ENCODE measurements at regions not wholly inside any gene's neighbourhood (a gene's known extent, or its start where the extent isn't known, plus 50 kb on each side); places are given as distances from the start of the nearest gene placed in this dataset.

GRCh38 chr10:123561141-123561440 lies 105.1 kb upstream of the GPR26 start:
- DNase-seq: no peak

DNA sequence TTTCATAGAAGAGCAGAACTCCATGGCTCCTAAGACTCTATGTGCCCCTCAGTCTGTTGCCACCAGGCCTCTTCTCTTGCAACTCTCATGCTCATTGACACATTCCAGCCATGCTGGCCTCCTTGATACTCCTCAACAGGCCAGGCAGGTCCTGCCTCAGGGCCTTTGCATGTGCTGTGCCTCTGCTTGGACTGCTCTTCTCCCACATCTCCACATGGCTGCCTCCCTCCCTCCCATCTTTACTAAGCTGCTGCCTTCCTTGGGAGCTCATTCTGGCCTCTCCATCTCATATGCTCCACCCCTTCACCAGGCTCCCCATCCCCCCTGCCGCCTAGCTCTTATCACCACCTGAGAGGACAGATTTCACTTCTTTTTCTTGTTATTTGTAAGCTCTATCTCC lies 103.8 kb upstream of the GPR26 start:
- no peak for DNase-seq

- no peak for DNase-seq
Measured at GRCh38 chr10:123562811-123563580, 103.2 kb upstream of the GPR26 start.

DNA sequence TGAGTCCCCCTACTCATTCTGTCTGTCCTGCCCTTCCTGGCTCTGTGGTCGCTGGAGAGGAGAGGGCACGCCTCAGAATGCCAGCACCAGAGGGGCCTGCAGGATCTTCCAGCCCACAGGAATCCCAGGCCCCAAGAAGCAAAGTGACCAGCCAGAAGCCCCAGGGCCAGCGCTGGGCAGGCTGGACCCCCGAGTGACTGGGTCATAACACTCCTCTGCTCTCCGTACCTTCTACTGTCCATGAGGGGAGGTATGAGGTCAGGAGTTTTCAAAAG lies 102.6 kb upstream of the GPR26 start:
- no peak for DNase-seq

DNA sequence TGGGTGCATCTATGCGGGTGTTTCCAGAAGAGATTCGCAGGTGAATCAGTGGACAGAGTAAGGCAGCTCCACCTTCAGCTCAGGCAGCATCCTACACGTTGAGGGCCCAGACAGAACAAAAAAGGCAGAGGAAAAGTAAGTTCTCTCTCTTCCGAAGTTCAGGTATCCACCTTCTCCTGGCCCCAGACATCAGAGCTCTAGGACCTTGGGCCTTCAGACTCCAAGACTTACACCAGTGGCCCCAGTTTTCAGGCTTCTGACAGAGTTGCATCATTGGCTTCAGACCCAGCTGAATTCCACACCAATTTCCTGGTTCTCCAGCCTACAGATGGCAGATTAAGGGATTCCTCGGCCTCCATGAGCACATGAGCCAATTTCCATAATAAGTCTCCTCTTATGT lies 102.2 kb upstream of the GPR26 start:
- DNase-seq: no peak

GRCh38 chr10:123564631-123565030 lies 101.5 kb upstream of the GPR26 start:
- no peak for DNase-seq

- no peak for DNase-seq
Measured at GRCh38 chr10:123565691-123566660, 100.2 kb upstream of the GPR26 start.

GRCh38 chr10:123567984-123568739 lies 98.0 kb upstream of the GPR26 start:
- DNase-seq: no peak

DNA sequence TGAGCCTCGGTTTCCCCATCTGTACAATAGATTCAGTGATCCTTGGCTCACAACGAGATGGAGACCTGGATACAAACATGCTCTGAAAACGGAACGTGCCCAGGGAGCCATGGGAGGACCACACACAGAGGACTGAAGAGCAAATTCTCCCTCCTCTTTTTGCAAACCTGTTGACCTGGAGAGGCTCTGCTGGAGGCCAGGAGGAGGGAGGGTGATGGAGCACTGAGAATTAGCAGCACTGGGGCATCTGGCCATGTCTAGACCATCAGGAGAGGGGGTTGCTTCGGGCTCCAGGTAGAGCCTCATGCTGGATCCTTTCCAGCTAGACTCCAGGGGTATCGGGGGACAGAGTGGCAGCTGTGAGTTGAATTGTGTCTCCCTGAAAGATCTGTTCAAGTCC lies 97.4 kb upstream of the GPR26 start:
- no peak for DNase-seq

DNA sequence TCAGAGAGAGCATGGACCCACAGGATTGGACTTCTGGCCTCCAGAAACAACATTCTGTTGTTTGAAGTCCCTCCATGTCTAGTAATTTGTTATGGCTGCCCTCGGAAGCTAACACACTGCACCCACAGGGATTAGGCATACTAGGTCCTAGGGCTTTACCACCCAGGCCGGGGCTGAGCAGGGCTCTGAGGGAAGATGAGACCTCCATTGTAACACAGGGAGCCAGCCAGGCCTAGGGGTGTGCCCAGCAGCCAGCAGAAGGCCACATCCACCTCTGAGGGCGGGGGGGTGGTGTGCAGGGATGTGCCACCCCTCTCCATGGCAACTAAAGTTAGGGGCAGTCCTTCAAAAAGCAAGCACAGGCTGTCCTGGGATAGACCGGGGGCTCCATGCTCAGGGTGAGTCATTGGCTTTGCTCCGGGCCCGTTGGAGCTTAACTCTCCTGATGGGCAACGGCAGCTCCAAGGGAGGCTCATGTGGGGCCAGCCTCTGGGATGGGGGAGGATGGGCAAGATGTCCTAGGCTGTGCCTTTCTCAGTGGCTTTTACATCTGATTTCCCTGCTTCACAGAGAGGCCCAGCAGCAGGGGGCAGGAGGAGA lies 96.6 kb upstream of the GPR26 start:
- DNase-seq: no peak

- DNase-seq: no peak
Measured at GRCh38 chr10:123570051-123570897, 95.9 kb upstream of the GPR26 start.

DNA sequence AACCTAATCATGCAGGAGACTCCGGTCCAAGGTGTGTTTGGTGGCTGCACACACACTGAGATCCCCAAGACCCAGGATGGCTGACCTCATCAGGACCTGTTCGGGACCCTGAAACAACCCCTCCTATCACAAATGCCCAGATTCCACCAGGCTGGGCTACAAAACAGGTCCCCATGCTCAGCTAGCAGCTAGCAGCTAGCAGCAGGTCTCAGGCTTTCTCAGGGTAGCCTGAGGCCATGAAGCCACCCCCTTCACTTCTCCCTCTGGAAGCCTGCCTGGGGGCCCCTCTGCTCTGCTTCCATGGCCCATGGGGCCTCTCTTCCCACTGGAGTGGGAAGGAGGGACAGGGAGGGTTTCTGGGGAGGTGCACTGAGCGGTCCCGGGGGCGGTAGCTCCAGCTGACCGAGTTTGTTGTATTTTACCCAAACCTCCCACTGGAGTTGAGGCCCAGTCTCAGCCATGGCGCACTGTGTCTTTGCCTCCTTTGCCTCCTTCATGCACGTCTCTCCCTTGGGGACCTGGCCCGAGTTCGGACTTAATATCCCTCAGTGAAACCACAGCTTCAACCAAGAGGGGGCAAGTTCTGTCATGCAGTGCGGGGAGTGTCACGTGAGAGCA lies 95.1 kb upstream of the GPR26 start:
- DNase-seq: no peak

DNA sequence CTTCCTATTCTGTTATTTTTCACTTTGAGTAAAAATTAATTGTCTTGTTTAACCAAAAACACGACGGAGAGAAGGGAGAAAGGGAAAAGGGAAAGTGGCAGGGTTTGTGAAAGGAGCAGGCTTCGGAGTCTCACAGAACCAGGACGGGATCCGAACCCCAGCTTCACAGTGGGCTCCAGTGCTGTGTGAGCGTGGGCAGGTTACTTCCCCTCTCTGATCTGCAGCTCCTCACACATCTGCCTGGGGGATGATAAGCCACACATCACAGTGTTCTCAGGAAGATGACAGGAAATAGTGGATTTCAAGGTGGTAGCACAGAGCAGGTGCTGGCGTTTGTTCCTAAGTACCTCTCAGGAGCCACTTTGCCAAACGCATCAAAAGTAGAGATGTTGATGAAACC lies 94.2 kb upstream of the GPR26 start:
- no peak for DNase-seq

DNA sequence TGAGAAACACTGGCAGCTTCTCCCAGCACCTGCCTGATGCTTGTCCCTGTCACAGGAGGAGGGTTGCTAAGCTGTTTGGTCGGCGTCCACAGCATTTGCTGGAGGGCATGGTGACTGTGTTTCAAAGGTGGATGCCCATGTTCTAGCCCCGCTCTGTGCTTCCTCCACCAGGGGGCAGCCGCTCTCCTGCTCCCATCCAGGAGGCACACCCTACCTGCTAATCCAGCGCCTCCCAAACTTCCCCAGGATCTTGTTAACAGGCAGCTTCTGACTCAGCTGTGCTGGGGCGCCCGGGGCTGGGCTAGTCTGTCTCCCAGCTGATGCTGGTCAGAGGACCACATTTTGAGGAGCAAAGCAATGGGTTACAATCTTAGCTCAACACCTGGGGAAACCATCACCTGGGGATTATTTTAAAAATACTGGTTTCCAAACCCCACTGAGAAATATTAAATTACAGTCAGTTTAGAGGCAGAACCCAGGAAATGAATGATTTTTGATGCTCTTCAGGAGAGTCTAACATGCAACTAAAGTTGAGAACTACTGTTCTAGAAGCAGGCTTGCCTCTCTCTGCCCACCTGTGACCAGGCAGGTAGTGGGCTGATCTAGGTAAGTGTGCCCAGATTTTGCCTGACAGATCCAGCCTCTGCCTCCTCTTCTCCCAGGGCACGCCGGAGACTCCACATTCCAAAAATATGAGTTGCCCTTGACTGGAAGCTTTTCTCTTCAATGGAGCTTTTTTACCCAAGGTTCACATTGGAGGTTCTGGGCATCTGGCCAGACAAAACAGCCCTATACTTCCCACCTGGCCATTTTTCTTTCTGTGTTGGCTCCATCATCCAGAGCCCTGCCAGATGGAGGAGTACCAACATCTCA lies 92.7 kb upstream of the GPR26 start:
- DNase-seq: no peak

DNA sequence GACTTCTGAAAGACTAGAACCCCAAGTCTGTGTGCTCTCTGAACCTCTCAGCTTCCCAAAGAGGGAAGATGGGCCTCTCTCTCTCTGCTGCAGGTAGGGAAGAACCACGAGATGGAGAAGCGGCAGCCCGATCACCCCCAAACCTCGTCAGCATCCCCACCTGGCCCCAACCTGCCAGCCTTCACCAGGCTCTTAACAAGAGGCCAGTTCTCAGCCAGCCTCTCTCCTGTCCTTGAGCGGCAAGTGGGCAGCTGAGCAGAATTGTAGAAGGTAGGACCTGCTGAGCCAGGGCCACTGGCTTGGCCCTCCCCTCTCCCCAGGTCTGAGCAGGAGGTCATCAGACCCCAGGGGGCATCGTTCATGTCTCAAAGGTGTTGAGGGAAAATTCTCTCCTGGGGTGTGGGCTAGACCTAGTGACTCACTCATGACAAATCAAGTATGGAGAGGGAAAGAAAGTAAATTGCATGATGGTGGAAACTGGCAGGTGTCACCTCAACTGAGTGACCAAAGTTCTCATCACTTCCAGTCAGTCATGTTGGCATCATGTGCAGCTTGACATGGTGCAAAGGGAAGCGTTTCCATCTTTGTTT lies 92.0 kb upstream of the GPR26 start:
- DNase-seq: no peak

- no peak for DNase-seq
Measured at GRCh38 chr10:123575105-123575504, 91.0 kb upstream of the GPR26 start.

GRCh38 chr10:123576706-123577105 lies 89.4 kb upstream of the GPR26 start:
- DNase-seq: no peak

- DNase-seq: no peak
Measured at GRCh38 chr10:123577921-123578461, 88.2 kb upstream of the GPR26 start.

DNA sequence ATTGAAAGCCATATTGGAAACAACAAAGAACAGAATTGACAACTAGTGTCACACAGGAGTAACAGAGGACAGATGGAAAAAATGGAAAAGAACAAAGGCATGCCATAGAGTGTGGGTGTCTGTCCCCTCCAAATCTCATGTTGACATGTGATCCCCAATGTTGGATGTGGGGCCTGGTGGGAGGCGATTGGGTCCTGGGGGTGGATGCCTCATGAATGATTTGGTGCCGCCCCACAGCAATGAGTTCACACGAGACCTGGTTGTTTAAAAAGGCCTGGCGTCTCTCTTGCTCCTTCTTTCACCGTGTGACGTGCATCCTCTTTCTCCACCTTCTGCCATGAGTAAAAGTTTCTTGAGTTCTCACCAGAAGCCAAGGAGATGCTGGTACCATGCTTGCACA lies 87.4 kb upstream of the GPR26 start:
- no peak for DNase-seq

- no peak for DNase-seq
Measured at GRCh38 chr10:123579675-123580074, 86.5 kb upstream of the GPR26 start.
